ENCODE measurements at regions not wholly inside any gene's neighbourhood (a gene's known extent, or its start where the extent isn't known, plus 50 kb on each side); places are given as distances from the start of the nearest gene placed in this dataset.
A peak's percentile ranks its signal among the peaks of the same experiment; 100 is the strongest.
"Not testable (repeated sequence)": the region's sequence is repeated elsewhere in the genome, so short reads cannot be mapped to it uniquely, and the experiment has no call there.

DNA sequence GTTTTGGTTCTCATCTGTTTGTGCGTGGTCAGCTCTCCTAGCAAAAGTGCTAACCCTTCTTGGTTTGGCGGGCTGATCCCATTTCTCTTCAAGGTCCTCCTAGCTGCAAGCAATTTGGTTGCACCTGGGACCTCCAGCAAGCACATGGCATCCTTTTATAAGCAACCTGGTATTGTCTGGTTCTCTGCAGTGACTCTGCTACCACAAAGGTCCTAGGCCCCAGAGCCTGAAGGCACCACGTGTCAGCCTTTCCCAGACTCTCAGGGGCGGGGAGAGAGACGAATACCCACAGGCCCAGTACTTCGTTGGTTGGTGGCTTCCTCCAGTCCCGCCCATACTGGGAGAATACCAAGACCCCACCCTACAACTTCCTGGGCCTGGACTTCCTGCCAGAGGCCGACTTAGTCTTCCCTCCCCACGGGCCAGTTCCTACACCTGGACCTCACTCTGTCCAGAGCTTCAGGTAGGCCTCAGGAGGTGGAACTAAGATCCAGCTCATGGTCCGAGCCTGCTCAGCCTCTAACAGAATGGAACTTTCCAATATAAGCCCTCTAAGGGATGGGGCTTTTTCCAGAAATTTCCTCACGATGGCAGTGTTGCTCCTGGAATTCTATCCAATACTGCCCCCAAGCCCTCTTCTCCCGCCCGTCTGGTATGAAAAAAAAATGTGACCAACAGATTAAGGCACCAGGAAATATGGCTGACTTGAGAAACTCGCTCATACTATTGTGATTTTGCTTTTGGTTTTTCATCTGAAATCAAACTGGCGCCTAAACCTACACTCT is 192.5 kb upstream of the STK26 start:
- DNase-seq = peak; percentile 26

DNA sequence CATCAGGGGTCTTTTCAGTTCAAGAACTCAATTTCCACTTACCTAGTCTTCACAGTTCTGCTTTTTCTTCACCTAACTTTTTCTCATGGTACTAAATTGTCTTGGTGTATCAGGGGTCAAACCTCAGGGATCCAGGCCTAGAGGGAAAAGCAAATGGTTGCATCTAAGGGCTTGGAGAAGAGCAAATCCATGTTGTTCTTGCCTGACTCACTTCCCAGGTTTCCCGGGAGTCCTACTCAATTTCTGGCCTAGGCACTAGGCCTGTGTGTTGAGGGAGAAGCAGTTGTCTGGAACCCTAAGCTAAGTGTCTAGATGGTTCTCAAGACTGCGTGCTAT is 191.9 kb upstream of the STK26 start:
- no peak for DNase-seq

DNA sequence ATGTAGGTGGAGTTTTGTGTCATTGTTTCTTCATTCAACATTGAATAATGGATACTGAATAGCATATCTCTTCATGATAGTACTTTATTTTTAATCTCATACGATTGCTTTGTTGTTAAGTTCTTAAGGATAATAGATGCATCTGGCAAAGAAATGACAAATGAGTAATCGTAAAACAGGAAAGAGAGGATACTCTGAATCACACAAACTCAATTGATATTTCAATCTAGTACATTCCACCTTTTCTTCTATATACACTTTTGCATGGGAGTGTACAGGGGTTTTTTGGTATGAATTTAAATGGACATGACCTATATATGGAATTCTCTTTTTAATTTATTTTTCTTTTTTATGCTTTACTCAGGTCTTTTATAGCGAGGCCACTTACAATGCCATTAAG is 186.9 kb upstream of the STK26 start:
- DNase-seq = no peak

DNA sequence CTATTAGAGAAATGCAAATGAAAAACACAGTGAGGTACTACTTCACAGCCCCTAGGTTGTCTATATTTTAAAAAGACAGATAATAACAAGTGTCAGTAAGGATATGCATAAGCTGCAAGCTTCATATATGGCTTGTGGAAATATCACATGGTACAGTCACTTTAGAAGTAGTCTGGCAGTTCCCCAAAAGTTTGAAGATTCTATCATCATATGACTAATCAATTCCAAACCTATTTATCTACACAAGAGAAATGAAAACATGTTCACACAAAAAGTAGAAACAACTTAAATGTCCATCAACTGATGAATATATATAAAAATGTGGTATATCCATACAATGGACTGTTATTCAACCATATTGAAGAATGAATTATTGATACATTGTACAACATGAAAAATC is 185.8 kb upstream of the STK26 start:
- DNase-seq = no peak

DNA sequence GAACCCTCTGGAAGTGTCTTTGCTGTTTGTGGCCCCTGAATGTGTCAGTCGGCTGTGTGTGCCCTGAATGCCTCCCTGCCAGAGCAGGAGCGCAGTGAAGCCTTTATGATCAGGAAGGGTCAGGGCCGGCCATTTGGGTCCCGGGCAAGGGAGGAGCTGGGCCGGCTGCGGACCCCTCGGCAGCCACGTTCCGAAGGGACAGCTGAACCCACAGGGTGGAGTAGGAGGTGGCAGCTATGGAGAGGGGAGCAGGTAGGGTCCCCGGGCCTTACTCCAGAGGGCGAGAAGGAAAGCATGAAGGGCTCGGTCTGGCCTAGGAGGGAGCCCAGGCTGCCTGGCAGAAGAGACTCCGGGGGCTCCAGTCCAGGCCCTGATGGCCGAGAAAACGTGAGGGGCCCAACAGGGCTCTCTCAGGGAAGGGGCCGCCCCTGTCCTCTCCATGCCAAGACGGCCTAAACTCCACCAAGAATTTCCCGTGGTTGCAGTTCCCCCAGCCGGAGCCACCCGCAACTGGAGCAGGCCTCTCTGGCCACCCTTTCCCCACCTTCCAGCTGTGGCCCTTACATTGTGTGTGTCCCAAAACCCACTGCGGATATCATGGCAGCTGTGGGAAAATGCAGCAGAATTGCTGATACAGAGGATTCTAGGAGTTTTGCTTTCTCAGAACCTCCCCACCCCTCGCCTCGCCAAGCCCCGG is 182.2 kb upstream of the STK26 start:
- DNase-seq = no peak

DNA sequence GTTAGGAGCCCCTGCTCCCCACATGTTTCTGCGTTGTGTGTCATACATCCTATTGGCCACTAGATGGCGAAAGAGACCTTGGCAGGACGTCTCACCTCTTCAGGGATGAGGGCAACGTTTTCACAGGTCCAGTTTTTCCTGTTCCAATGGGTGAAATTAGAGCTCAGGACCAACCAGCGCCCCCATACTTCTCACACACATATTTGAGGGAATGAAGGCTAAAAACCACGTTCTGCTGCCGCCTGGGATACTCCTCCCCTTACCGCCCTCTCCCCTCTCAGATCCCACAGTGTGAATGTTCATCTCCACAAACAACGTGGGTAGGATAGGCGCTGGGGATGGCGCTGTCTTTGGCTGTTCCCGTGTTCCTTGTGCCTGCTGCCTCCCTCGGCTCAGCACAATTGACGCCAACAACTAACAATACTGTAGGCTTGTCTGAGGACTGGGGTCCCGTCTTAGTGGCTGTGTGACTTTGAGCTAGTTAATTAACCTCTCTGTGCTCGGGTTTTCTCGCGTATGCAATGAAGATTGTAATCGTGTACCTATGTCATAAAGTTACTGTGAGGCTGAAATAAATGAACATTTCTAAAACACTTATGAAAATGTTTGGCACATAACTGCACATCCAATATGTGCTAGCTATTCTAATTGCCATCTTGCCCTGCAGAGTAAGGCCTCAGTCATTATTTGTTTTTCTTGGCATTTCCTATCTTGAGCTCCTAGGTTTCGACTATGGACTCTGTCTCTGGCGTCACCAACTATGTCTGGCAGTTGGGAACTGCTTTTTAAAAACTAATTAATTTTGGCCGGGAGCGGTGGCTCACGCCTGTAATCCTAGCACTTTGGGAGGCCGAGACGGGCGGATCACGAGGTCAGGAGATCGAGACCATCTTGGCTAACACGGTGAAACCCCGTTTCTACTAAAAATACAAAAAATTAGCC is 181.3 kb upstream of the STK26 start:
- DNase-seq = peak; percentile 51

DNA sequence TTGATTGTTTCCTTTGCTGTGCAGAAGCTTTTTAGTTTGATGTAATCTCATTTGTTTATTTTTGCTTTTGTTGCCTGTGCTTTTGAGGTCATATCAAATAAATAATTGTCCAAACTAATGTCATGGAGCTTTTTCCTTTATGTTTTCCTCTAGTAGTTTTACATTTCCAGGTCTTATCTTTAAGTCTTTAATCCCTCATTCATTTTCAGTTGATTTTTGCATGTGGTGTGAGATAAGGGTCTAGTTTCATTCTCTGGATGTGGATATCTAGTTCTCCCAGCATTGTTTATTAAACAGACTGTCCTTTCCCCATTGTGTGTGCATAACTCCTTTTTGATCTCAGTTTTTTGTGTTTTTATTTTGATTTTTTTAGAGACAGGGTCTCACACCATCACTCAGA is 179.1 kb upstream of the STK26 start:
- DNase-seq = no peak

DNA sequence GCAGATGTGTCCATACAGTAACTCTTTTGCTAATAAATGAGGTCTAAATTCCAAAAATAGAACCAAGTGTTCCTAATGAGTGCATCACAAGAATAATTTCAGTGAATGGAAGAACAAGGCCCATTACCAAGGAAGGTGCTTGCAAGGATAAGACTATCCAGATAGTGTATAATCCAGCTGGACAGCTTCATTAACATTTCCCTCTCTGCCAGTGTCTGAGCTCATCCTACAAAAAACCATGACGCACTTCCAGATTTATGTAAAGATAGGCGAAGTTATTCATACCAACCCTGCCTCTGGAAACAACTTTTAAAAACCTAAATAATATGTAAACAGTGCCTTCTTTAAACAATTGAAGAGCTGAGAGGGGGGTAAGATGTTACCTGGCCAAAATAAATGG is 177.9 kb upstream of the STK26 start:
- DNase-seq = no peak

DNA sequence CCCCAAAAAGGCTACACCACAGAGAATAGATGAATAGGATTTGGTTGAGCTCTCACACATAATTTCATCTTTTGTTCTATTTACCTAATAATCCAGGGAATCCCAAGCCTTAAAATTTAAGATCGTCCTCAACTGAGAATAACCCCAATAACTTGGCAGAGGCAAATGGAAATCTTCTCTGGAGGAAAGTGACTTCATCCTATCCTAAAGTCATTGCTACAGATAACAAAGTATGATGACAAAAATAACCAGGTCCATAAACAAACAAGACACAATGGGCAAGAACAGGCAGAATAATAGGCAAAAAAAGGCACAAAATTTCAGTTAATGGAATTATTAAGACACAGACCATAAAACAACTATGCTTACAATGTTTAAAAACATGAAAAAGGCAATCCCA is 177.3 kb upstream of the STK26 start:
- DNase-seq = no peak

DNA sequence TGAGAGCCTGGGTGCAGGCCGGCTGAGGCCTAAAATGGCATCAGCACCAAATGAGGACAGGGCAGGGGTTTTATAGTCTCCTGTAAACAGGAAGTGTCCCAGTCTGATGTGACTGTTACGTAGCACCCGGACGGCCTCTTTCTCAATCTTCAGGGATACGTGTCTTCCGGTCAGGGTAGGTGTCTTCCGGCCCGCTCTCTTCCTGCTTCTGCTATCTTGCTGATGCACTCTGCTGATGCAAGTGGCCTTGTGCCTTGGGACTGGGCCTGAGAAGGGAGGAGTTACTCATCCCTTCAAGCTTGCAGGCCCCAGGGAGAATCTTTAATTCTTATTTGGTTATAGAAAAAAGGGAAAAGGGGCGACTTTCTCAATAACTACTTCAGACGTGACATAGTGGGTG is 172.1 kb upstream of the STK26 start:
- not testable (repeated sequence) for DNase-seq

DNA sequence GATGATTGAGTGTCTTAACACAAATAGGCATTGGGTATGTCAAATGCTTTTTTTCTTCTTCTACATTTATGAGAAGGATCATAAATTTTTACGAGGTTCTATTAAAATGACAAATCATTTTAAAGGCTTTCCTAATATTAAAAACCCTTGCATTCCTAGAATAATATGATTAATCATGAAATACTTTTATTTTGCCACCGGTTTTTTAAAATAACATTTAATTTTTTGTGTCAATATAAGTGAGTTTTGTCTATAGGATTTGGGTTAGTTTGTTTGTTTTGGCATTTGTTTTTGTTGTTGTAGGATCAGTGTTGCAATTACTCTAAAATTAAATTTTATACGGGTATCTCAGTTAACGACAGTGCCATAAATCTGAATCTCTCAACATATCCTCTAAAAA is 169.7 kb upstream of the STK26 start:
- DNase-seq = no peak

DNA sequence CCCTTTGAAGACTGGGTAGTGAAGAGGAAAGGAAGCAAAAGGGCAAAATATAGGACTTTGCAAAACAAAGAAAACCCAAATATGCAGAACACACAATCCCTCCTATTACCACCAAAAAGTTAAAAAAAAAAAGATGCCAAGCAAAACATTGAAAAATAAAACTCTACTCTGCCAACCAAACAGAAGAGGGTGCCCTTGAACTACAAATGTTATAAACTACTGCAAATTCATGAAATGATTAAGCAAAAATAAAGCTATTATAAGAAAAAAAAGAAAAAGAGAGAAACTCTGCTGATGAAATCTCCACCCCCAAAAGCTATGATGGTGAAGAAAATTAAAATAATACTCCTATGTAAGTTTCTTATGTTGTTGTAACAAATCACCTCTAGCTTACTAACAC is 168.5 kb upstream of the STK26 start:
- no peak for DNase-seq

DNA sequence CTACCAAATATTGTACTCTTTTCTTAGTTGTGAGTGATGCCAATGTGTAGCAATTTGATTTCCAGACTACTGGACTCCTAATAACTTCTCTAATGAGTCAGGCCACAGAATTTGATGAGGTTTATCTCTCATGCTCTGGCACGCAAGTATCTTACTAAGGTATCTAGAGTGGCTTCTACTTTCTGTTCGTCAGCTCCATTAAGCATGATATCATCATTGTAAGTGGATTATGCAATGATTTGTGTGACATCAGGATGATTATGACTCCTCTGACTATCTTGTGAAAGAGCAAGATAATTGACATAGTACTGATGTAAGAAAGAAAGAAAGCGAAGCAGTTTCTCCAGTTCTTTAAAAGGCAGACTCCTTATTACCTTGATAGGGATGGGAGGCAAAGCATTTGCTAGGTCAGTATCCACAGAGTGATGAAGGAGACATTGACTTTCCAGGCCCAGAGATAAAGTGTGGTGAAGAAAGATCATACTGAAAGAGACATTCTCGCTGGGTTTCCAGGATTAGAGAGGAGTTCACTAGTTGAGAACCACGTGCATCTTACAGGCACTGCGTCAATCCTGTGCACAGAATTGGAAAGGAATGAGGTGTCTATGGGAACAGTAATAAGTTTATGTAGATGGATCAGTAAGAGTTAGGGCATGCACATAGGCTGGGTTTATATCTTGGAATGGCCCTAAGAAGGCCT is 161.9 kb upstream of the STK26 start:
- no peak for DNase-seq

DNA sequence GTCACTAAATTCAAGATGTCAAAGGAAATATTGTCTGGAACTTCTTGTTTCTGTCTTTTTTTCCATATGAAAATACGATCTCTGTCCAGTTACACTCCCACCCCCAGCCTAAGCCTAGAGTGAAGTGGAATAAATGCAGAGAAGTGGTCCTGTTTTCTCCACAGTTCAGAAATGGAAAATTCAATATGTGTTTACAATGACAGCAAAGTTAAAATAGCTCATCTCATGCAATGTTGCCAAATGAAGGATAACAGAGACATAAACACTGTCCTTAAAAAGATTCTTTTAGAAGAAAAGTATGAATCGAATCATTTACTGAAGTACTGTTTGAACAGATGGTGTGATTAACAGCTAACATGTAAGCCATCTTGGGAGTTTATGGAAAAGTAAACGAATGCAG is 160.8 kb upstream of the STK26 start:
- DNase-seq = no peak

DNA sequence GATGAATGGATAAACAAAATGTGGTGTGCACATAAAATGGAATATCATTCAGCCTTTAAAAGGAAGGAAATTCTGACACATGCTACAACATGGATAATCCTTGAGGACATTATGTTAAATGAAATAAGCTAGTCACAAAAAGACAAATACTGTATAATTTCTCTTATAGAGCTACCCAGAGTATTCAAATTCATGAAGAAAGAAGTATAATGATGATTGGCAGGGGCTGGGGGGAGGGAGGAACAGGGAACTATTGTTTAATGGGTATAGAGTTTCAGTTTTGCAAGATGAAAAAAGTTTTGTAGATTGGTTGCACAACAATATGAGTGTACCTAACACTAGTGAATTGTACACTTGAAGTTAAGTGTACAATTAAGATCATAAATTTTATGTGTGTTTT is 153.9 kb upstream of the STK26 start:
- DNase-seq = no peak

DNA sequence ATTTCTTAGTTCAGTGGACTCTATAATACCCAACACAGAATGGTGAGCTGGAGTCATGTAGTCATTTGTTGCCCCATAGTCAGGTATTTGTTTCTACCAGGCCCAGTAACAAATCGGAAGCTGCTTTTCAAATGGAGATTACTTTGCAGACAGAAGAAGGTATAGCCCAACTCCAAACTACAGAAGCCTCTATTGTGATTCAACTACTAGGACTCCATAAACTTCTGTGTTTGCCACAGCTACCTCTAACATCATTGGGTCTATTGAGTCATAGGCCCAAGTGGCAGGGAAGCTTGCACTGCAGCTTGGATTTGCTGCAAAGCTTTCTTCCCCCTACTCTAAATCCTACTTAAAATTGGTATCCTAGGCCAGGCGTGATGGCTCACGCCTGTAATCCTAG is 148.8 kb upstream of the STK26 start:
- no peak for DNase-seq

DNA sequence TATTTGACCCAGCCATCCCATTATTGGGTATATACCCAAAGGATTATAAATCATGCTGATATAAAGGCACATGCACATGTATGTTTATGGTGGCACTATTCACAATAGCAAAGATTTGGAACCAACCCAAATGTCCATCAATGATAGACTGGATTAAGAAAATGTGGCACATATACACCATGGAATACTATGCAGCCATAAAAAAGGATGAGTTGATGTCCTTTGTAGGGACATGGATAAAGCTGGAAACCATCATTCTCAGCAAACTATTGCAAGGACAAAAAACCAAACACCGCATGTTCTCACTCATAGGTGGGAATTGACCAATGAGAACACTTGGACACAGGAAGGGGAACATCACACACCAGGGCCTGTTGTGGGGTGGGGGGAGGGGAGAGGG is 147.3 kb upstream of the STK26 start:
- DNase-seq = not testable (repeated sequence)

DNA sequence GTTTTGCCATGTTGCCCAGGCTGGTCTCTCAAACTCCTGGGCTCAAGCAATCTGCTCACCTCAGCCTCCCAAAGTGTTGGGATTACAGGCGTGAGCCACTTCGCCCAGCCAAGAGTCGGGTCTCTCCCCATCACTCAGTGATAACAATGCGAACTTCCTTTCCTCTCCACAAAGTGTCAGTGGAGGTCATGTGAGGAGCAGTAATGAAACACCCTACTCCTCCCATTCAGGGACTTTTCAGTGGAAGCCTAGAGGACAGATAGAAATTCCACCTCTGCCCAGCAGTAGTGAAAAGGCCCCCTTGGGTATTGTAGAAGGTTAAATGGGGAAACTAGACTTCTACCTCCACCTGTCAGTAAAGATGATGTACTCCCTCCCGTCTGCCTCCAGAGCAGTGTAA is 141.9 kb upstream of the STK26 start:
- no peak for DNase-seq

DNA sequence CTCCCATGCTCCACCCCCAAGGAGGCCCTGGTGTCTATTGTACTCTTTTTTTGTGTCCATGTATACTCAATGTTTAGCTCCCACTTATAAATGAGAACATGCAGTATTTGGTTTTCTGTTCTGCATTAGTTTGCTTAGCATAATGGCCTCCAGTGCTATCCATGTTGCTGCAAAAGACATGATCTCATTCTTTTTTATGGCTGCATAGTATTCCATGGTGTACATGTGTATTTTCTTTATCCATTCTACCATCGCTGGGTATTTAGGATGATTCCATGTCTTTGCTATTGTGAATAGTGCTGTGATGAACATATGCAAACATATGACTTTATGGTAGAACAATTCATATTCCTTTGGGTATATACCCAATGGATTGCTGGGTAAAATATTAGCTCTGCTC is 138.1 kb upstream of the STK26 start:
- not testable (repeated sequence) for DNase-seq

DNA sequence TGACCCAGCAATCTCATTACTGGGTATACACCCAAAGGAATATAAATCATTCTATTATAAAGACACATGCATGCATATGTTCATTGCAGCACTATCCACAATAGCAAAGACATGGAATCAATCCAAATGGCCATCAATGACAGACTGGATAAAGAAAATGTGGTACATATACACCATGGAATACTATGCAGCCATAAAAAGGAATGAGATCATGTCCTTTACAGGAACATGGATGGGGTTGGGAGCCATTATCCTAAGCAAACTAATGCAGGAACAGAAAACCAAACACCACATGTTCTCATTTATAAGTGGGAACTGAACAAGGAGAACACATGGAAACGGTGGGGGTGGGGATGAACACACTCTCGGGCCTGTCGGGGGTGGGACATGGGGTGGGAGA is 129.2 kb upstream of the STK26 start:
- DNase-seq = not testable (repeated sequence)

DNA sequence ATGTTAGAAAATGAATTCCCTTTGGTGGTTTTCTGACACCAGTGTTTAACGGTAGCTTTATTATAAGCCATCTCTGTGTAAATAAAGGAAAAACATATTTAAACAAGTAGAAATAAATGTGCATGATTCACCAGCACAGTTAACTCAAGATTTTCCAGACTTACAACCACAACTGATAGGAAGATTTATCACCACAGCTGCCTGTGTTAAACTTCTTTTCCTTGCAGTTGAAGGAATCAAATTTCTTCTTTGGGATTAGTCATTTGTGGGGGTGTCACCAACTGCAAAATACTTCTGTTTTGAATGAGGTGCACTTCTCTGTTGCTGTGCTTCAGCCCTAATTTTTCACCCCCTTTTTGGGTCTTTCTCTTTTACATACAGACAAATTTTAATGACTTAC is 128.1 kb upstream of the STK26 start:
- no peak for DNase-seq

DNA sequence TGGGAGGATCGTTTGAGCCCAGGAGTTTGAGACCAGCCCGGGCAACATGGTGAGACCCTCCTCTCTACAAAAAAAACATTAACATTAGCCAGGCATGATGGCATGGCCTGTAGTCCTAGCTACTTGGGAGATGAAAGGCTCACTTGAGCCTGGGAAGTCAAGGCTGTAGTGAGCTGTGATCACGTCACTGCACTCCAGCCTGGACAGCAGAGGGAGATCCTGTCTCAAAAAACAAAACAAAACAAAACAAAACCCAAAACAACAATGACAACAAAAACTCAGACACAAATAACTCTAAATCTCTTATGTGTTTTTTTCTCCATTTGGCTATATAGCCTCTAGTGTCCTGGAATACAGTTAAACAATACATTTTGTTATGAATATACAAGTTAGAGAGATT is 127.3 kb upstream of the STK26 start:
- DNase-seq = no peak

DNA sequence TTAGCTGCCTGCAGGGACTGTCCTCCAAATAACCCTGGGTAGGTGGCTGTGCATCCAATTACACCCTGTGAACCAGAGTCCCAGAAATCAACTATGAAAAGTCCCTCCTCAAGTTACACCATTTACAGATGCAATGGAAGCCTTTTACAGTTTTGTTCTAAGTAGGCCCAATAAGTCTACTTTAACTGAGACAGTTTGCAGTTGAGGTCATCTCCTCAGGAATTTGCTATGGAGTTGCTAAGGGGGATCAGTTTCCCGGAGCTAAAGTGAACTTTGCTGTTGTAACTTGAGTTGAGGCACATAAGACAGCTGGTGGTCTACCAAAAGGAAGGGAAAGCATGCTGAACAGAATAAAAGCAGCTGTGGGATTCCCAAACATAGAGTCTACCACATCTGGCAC is 121.6 kb upstream of the STK26 start:
- no peak for DNase-seq
